Prostate gland (tissue), 2 donors: ENCODE measurements at regions not wholly inside any gene's neighbourhood (a gene's known extent, or its start where the extent isn't known, plus 50 kb on each side); places are given as distances from the start of the nearest gene placed in this dataset.
"Not testable (repeated sequence)": the region's sequence is repeated elsewhere in the genome, so short reads cannot be mapped to it uniquely, and the experiment has no call there.

ENCODE experiments used
- DNase-seq: peaks from one replicate; pipeline ENCODE4 v3.0.0-alpha.2; 2019; ENCODE audit warnings: low spot score
- H3K27ac ChIP-seq, 2 donors: fragments of 200-600 bp; sonication (generic); 2 replicates each; pipeline ENCODE4 v1.5.1; 2017 to 2019
- H3K27me3 ChIP-seq: fragments of 200-600 bp; sonication (generic); replicated peaks from 2 replicates; pipeline ENCODE4 v1.5.1; 2019; ENCODE audit not compliant: insufficient read depth
- H3K36me3 ChIP-seq, 2 donors: fragments of 200-600 bp; sonication (generic); 1 replicate in 1 of 2; 2 replicates in 1 of 2; pipeline versions ENCODE4 v1.5.1 to v1.8.1; 2017 to 2019
- H3K4me1 ChIP-seq: fragments of 200-600 bp; sonication (generic); replicated peaks from 2 replicates; pipeline ENCODE4 v1.5.1; 2019
- H3K4me3 ChIP-seq, 2 donors: fragments of 200-600 bp; sonication (generic); 2 replicates each; pipeline ENCODE4 v1.5.1; 2017 to 2019
- H3K9me3 ChIP-seq: fragments of 200-600 bp; sonication (generic); 2 replicates; pipeline ENCODE4 v1.5.1; 2017
- CTCF ChIP-seq, 4 experiments: fragments of 200-600 bp in 2 of 4; fragments of 450-650 bp in 2 of 4; sonication (generic) in 2 of 4; IDR thresholded peaks; 1 replicate in 3 of 4; 2 replicates in 1 of 4; pipeline ENCODE4 v1.5.1; 2016 to 2019; ENCODE audit warnings: antibody characterized with exemption in 4 of 4, mild to moderate bottlenecking in 2 of 4, moderate library complexity in 2 of 4
- POLR2A ChIP-seq: fragments of 450-650 bp; IDR thresholded peaks from one replicate; pipeline ENCODE4 v1.6.1; 2016; ENCODE audit warnings: antibody characterized with exemption, mild to moderate bottlenecking
- POLR2AphosphoS5 ChIP-seq: sonication (generic); formaldehyde crosslinking; IDR thresholded peaks from one replicate; pipeline ENCODE4 v1.6.1; 2017; ENCODE audit warnings: antibody characterized with exemption
- WGBS: methylation state at CpG from one replicate; pipeline ENCODE4 v1.1.5; 2018; 5-methylcytosine and 5-hydroxymethylcytosine counted together
- intact Hi-C: fragments of 100-400 bp; cut with DNase I; formaldehyde crosslinking; loops from one replicate; pipeline ENCODE4 v1.14.2; 2022

GRCh38 chr5:39526914-39527477, 102.2 kb upstream of the DAB2 start:
- Histone ChIP-seq H3K27ac (no peak overlapping the region), H3K36me3 (no peaks in the 10 kb centered on the region), H3K27me3 (no peaks in the 10 kb centered on the region), H3K4me1 (no peaks in the 10 kb centered on the region), H3K4me3 (no peak overlapping the region), H3K9me3 (no peaks in the 10 kb centered on the region)
- WGBS = 71% methylated on average over 7 of the region's 7 CpGs
- intact Hi-C loops = no loop called here
- TF ChIP-seq POLR2AphosphoS5 (no peak), POLR2A (no peak), CTCF (IDR thresholded peaks at IDR 0.05) (no peak)
- no peak for DNase-seq

- H3K4me1 ChIP-seq = not testable (repeated sequence)
Measured at GRCh38 chr5:39525781-39526180, 101.0 kb upstream of the DAB2 start.

GRCh38 chr5:39525271-39525670, 100.5 kb upstream of the DAB2 start:
- Histone ChIP-seq H3K4me1 (no peaks in the 10 kb centered on the region), H3K36me3 (no peaks in the 10 kb centered on the region), H3K27ac (no peak overlapping the region), H3K4me3 (no peak overlapping the region), H3K9me3 (no peaks in the 10 kb centered on the region), H3K27me3 (no peaks in the 10 kb centered on the region)
- no peak for DNase-seq
- no peak for TF ChIP-seq POLR2AphosphoS5
- no peak for TF ChIP-seq CTCF (IDR thresholded peaks at IDR 0.05)
- no peak for TF ChIP-seq POLR2A
- intact Hi-C loops = no loop called here
- 95% methylated on average over 2 of the region's 2 CpGs for WGBS

More at GRCh38 chr5:39525781-39526180, 101.0 kb upstream of the DAB2 start:
- H3K27me3 ChIP-seq, H3K36me3 ChIP-seq, DNase-seq, H3K27ac ChIP-seq, intact Hi-C loops, H3K4me3 ChIP-seq, H3K9me3 ChIP-seq: not testable (repeated sequence)
- 90% methylated on average over 7 of the region's 7 CpGs for WGBS

- H3K4me3 ChIP-seq = no peak overlapping the region
- H3K27me3 ChIP-seq = no peaks in the 10 kb centered on the region
- no peak overlapping the region for H3K27ac ChIP-seq
- intact Hi-C loops = no loop called here
- 93% methylated on average over 4 of the region's 4 CpGs for WGBS
- no peaks in the 10 kb centered on the region for H3K36me3 ChIP-seq
- DNase-seq = no peak
- H3K4me1 ChIP-seq = no peaks in the 10 kb centered on the region
- no peak for TF ChIP-seq CTCF (IDR thresholded peaks at IDR 0.05)
- TF ChIP-seq POLR2A = no peak
- no peak for TF ChIP-seq POLR2AphosphoS5
- no peaks in the 10 kb centered on the region for H3K9me3 ChIP-seq
Measured at GRCh38 chr5:39523821-39524220, 99.0 kb upstream of the DAB2 start.

GRCh38 chr5:39521940-39522590, 97.3 kb upstream of the DAB2 start:
- Histone ChIP-seq H3K27me3 (no peaks in the 10 kb centered on the region), H3K27ac (no peak overlapping the region), H3K36me3 (no peaks in the 10 kb centered on the region), H3K9me3 (no peaks in the 10 kb centered on the region), H3K4me3 (no peak overlapping the region), H3K4me1 (no peaks in the 10 kb centered on the region)
- intact Hi-C loops = no loop called here
- WGBS = 44% methylated on average over 4 of the region's 4 CpGs
- DNase-seq = no peak
- TF ChIP-seq POLR2A = no peak
- no peak for TF ChIP-seq CTCF (IDR thresholded peaks at IDR 0.05)
- no peak for TF ChIP-seq POLR2AphosphoS5
